KBM-7 (cell line): ENCODE measurements at regions not wholly inside any gene's neighbourhood (a gene's known extent, or its start where the extent isn't known, plus 50 kb on each side); places are given as distances from the start of the nearest gene placed in this dataset.

Experiments used
- DNase-seq: peaks from one replicate; pipeline ENCODE4 v3.0.0-alpha.2; 2015
- in situ Hi-C: fragments of 300-500 bp; cut with MboI; formaldehyde crosslinking; loops from 2 replicates; pipeline ENCODE4 v1.14.3; 2020; ENCODE audit warnings: low sequenced_read_pairs, low pct_unique_long_range_greater_than_20kb, mixed read lengths

DNA sequence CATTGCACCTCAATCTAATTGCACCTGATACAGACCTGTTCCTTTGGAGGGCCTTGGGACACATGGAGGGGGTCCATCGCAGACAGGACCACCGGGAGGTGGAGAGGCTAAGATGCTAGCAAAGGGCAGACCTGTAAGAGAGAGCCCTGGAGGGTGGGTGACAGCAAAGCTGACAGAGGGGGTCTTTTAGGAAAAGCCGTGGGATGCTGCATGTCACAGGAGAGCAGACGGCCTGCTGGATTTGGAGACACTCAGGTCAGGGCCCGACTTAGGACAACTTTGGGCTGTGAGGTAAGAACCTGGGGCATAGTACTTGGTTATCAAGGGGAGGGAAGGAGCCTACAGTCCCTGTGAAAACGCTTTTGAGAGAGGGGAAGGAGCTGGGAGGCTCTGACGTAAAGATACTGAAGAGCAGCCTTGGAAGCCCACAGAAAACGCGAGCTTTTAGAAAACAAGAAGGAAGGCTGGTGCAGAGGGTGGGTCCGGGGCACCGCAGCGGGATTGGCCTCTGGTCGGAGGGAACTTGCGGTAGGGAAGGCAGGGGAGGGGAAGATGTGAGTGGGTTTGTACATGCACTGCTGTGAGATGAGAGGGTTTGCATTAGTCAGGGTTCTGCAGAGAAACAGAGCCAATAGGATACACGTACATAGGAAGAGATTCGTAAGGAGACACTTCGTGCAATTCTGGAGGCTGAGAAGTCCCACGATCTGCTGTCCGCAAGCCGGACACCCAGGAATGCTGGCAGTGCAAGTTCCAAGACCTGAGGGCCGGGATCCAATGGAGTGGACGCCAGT, 868.5 kb downstream of the TBC1D22A start:
- in situ Hi-C loops: no loop called here
- DNase-seq: no peak

DNA sequence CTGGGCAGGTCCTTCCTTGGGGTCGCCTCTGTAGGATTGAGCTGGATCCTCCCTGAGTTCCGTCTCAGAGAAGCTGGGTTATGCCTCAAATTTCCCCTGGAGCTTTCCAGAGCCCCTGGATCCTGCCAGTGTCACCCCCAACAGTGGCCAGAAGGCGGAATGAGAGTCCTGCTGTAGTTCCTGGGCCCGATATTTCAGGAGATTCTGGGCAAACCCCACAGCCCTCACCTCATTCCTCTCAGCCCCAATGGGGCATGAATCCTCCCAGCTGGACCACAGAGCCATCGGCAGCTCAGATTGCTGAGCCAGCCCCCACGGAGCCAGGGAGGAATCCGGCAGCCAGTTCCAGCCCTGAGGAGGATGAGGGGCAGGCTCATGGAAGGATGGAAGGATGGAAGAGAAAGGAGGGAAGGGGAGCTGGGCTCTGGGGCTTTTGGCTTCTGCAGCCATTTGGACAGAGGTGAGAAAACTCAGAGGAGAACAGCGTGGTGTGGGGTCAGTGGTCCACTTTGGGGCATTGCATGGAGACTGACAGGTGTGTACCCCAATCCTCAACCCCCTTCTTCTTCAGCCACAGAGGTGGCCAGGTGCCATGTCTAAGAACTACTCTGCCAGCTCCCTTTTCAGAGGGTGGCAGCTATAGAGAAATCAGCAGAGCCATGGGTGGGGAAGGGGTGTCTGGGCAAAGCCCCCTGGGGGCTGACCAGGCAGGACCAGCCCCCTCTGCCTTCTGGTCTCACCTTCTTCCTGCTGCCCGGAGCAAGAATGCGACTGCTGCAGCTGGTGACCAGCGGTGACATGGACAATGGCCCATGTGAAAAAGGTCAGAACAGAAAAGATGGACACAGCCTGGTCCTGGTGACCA, 867.6 kb downstream of the TBC1D22A start:
- in situ Hi-C loops: no loop called here

DNA sequence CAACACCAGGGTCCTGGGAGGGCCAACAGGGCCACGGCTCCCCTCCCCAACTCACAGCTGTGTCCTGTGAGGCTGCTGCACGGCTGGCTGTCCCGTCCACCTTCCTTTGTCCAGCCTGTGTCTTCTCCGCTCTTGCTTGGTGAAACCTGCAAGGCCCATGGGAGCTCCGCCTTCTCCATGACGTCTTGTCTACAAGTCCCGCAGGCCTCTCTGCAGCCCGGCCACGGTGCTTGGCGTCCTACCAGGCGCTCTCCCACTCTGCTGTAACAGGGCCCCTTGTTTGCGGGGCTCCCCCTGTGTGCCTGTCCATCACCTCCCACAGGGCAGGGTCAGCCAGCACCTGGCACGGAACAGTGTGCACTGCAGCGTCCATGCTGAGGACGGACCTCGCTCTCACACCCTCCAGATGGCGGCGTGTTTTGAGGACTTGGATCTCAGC, 866.8 kb downstream of the TBC1D22A start:
- in situ Hi-C loops: no loop called here
- no peak for DNase-seq

More for the DNA sequence above, 867.6 kb downstream of the TBC1D22A start:
- DNase-seq: no peak

DNA sequence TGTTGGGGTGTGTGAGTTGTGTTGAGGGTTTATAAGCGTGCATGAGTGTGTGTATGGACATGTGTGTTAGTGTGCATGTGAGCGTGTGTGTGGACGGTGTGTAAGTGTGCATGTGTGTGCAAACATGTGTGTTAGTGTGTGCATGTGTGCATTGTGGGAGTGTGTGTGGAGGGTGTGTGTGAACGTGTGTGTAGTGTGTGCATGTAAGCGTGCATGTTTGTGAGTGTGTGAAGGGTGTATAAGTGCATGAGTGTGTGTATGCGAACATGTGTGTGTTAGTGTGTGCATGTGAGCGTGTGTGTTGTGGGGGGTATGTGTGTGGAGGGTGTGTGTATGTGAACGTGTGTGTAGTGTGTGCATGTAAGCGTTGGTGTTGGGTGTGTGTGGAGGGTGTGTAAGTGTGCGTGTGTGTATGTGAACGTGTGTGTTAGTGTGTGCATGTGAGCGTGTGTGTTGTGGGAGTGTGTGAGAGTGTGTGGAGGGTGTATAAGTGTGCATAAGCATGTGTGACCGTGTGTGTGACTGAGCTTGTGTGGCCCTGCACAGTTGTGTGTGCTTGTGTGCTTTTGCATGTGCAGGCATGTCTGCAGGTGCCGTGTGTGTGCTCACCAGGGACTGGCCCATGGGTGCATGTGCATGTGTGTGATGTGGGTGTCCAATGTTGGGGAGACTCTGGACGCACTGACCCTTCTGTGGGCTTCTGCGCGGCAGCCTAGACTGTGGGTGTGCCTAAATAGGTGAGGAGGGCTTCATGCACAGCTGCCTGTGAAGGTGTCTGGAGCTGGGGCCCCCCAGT, 866.2 kb downstream of the TBC1D22A start:
- no peak for DNase-seq
- in situ Hi-C loops: no loop called here

DNA sequence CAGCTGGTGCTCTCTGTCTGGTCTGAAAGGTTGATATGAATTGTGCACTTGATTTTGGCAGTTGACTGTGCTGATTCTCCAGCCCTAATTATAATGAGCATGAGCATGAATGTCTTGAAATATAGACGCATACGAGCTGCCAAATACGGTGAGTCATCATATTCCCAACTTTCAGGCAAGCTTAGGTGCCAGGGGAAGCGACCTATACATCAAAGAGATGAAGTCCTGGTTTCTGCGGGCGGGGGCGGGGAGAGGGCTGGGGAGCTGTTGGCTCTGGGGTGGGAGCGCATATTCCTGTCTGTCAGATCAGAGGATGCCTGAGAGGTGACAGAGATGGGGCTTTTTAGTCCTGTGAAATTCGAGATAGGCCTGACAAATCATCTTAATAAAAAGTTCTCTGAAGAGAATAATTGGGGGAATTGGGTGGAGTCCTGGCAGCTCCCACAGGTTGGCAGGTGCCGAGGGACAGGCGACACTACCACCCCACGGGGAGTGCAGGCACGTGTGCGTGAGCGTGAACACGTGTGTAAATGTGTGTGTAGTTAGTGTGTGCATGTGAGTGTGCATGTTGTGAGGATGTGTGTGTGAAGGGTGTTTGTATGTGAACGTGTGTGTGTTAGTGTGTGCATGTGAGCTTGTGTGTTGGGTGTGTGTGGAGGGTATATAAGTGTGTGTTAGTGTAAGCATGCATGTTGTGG, 865.3 kb downstream of the TBC1D22A start:
- in situ Hi-C loops: no loop called here
- DNase-seq: no peak

DNA sequence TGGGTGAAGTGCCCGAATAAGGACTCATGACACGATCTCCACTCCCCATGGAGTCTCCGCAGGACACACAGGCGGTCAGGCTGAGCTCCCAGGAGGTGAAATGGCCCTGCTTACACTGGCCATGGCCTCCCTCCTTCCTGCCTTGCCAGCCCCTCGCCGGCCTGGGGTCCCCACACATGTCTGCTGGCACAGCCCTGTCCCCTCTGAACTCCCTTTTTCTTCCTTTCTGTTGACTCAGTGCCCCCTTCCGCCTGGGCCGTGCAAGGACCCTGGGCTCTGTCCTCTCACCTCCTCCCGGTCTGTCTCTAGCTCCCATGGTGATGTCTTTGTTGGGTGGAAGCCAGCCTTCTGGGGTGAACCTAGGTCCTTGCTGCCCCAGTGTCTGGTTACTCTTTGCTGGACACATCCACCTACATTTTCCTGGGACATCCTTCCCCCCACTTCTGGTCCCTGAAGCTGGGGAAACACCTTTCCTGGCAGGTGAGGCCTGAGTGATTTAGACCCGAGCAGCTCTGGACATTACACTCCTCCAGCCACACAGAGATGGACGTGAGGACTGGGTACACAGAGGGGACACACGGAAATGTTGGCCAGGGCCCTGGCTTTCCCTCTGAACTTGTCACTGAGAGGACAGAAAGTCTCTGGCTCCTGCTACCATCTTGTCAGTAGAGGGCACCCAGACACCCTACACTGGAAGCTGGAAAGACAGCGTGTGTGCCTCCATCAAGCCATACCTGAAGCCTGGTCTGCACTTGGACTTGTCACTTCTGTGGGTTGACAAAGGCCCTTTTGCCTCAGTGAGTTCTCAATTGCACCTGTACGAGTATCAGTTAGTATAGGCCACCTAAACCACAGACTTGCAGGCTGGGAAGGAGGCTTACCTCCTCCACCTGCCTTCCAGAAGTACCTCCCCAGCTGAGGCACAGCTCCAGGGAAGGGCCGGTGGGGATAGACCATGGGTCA, 864.3 kb downstream of the TBC1D22A start:
- DNase-seq: no peak
- in situ Hi-C loops: no loop called here

DNA sequence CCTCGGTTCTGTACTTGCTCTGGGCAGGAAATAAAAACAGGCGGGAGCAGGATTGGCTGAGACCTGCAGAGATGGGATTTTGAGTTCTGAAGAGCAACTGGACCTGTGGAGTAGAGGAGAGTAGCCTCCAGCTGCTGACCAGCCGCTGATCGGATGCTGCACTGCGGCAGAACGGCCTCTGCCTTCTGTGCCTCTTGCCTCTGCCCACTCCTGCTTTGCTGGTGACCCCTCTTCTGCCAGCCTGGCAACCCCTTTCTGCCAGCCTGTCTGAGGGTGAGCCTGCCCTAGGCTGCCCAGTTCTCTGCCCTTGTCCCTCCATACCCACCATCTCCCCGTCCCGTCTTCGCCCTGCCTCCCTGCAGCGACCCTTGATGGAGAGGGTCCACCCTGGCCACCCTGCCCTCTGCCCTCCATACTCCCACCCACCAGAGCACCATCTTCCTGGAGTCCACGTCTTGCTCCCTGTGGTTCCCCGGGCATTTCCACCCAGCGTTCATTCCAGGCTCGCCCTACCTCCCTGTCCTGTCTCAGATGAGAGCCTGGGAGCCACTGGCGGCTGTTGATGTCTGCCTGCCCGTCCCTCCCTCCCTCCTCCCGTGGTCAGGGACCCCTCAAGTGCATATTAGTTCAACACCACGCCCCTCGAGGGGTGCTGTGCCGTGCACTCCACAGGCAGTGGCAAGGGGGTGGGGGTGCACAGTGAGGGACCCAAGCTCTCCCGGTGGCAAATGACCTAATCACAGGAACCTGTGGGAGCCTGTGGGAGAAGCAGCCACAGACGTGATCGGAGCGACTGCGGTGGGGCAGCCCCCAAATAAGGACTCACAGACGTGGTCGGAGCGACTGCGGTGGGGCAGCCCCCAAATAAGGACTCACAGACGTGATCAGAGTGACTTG, 863.3 kb downstream of the TBC1D22A start:
- in situ Hi-C loops: no loop called here
- DNase-seq: no peak

DNA sequence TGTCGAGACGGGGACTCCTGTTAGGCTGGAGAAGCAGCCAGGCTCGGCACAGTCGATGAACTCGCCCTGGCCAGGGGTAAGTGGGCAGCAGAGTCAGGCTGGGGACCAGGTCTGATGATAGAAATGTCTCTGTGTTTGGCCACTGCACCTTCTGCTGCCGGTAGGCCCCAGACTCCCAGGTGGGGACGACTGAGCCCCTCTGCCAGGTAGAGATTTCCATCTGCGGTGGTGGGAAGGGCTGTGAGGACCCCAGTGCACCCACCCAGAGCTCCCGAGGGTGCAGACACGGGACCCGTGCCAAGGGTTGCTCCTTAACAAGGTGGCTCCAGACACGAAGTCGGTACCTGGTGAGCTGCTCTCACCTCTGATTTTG, 862.5 kb downstream of the TBC1D22A start:
- no peak for DNase-seq
- in situ Hi-C loops: no loop called here

DNA sequence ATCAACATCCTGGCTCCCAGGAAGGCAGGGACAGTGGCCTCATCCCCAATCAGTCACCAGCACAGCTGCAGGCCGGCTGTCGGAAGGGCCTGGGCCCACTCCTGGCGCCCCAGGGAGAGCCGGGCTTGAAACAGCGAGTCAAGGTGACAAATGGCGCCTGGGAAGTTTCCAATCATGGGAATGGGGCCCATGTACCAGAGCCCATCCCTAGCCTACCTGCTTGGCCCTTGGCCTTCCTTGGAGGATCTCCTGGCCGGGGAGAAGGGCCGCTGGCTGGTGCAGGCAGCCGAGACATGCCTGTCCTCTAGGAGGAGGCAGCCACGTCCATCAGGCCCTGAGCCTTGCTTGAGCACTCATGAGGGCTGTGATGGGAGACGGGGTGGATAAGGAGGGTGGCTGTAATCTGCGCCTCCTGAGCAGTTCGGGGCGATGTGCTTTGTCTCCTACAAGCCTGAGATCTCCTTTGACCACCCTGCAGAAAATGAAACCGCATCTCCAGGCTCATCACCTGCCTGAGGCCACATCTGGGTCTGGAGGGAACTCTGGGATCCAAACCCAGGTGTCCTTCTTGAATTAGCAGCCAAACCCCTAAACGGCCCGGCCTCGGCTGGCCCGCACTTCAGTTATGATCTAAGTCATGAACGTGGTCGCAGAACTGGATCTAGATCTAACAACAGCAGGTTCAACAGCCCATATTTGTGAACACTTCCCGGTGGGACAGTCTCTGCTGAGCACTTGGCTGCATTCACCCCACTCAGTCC, 862.0 kb downstream of the TBC1D22A start:
- no peak for DNase-seq
- in situ Hi-C loops: no loop called here

DNA sequence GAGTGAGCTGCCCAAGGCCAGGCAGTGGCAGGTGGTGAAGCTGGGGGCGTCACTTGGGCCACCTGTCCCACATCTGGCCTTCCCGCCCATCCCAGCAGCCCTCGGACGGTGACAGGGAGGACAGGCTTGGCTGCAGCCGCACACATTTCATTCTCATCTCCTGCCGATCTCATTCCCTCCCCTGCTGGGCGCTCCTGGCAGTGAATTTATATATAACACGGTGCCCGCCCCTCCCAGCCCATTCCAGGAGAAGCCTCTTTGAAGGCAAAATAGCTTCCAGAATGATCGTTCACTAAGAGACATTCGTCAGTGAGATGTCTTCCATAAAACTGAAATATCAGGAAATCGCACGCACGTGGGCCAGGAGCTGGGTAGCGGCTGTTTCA, 861.3 kb downstream of the TBC1D22A start:
- in situ Hi-C loops: no loop called here
- no peak for DNase-seq

DNA sequence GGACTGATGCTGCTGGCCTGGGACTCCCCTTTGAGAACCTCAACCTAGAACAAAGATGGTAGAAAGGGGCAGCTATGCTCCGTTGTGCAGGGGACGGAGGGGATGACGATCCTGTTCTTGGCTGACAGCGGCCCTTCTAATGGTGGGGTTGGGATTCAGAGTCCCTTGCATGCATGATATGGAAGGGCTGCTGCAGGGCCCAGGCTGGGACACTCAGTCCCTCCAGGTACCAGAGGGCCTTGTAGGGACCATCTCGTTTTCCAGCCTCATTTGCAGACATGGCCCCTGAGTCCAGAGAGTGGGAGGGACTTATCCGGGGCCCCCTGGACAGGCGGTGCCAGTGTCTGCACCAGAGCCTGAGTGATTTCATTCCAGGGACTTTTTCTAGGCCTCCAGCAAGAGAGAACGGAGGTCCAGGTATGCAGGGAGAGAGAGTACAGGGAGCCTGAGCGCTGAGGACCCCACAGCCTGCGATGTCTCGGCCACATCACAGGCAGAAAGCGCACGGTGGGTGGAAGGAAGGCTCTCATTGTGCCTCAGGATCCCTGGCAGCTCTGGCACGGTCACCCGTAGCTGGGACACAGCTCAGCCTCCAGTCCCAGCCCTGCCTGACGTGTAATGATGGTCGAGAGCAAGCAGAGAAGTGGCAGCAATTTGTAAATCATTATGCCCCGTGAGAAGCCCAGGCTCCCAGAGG, 860.8 kb downstream of the TBC1D22A start:
- DNase-seq: no peak
- in situ Hi-C loops: no loop called here

DNA sequence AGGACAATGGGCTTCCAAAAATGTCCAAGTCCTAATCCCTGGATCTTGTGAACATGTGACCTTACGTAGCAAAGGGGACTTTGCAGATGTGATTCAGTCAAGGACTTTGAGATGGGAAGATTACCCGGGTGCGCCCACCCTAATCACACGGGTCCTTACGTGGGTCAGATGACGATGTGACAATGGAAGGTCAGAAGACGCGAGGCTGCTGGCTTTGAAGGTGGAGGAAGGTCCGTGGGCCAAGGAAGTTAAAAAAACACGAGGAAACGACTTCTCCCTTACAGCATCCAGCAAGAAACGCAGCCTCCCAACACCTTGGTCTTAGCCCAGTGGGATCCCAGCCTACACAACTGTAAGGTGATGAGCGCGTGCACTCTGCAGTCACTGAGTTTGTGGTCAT, 860.1 kb downstream of the TBC1D22A start:
- no peak for DNase-seq
- in situ Hi-C loops: no loop called here

DNA sequence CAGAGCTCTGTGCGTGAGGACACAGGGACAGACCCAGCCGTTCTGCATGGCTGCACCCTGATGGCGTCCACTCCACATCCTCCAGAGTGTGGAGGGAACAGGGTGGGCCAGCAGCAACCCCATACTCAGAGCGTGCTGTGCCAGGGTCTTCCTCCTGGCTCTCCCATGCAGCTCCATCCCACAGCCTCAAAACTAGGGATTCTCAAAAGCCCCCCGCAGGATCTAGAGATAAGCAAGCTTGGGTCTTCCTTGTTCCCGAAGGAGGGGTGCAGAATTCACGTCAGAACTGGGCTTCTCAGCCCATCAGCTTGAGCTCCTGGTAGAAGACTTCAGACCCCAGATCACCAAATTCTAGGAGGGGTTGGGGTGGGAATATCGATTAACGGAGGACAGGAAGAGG, 858.8 kb downstream of the TBC1D22A start:
- in situ Hi-C loops: no loop called here
- no peak for DNase-seq

DNA sequence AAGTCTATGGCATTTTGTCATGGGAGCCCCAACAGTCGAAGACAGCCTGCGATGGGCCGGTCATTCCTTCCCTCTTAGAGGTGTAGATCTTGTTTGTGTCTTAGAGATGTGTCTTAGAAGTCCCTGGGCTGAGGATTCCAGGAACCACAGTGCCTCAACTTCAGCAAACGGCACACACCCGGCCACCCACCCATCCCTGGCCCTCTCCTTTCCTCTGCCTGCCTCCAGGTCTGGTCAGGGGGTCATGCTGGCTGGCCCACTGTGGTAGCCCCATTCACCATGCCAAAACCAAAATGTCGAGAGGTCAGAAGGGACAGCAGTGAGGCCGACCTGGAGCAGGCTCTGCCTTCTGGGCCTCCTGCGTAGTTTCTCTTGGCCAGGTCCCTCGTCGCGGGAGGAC, 857.9 kb downstream of the TBC1D22A start:
- in situ Hi-C loops: no loop called here

DNA sequence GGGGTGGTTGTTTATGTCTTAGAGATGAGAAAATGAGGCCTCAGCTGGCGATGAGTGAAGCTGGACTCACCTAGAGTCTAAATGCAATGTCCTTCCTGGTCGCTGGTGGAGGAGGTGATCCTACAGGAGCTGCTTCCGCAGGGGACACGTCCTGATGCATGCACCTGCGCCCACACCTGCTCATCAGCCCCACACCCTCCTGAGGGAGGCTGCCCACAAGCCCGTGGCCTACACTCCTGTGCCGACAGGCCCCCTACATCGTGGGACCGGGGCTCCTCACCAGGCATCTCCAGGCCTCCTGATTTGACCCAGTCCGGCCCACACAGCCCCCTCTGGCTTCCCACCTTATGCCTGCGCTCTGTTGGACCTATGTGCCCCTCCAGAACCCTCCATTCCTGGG, 857.2 kb downstream of the TBC1D22A start:
- in situ Hi-C loops: no loop called here
- no peak for DNase-seq

More for the DNA sequence above, 857.9 kb downstream of the TBC1D22A start:
- DNase-seq: no peak
